SK-N-MC (cell line): ENCODE measurements at regions not wholly inside any gene's neighbourhood (a gene's known extent, or its start where the extent isn't known, plus 50 kb on each side); places are given as distances from the start of the nearest gene placed in this dataset.

Experiments
- EZH2 ChIP-seq: fragments of 200-600 bp; sonication (generic); IDR thresholded peaks from one replicate; pipeline ENCODE4 v1.6.1; 2017; ENCODE audit warnings: antibody characterized with exemption
- POLR2AphosphoS5 ChIP-seq: IDR thresholded peaks from 2 replicates; pipeline ENCODE4 v1.6.1; 2012; ENCODE audit warnings: mild to moderate bottlenecking, low read depth, low read length, borderline replicate concordance

- TF ChIP-seq EZH2 (no peak), POLR2AphosphoS5 (no peak)
Measured at GRCh38 chr22:22787151-22787550, 100.5 kb upstream of the IGLL5 start.
